GM10266 (cell line): ENCODE measurements at regions not wholly inside any gene's neighbourhood (a gene's known extent, or its start where the extent isn't known, plus 50 kb on each side); places are given as distances from the start of the nearest gene placed in this dataset.

Experiments used
- DNase-seq: peaks from one replicate; pipeline ENCODE4 v3.0.0; 2012; ENCODE audit errors: extremely low spot score
- TF ChIP-seq, protein P1 (sequence below): IDR thresholded peaks from 2 replicates; pipeline ENCODE4 v1.5.1; 2012; ENCODE audit warnings: mild to moderate bottlenecking, low read depth; ENCODE audit not compliant: control insufficient read depth, insufficient read depth; ENCODE audit errors: missing control alignments

DNA sequence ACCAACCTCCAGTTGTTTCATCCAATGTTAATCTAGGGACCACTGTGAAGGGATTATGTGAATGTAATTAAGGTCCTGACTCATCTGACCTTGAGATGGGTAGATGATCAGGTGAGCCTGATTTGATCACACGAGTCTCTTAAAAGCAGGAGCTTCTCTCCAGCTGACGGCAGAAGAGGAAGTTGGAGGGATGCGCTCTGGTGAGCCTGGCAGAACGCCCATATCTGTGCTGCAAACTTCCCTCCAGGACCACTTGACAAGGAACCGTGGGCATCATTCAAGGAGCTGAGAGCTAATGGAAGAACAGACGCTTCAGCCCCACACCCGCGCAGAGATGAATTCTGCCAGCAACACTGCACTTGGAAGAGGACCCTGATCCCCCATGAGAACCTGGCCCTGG lies 642.4 kb downstream of the TNS3 start:
- TF ChIP-seq, protein P1, sequence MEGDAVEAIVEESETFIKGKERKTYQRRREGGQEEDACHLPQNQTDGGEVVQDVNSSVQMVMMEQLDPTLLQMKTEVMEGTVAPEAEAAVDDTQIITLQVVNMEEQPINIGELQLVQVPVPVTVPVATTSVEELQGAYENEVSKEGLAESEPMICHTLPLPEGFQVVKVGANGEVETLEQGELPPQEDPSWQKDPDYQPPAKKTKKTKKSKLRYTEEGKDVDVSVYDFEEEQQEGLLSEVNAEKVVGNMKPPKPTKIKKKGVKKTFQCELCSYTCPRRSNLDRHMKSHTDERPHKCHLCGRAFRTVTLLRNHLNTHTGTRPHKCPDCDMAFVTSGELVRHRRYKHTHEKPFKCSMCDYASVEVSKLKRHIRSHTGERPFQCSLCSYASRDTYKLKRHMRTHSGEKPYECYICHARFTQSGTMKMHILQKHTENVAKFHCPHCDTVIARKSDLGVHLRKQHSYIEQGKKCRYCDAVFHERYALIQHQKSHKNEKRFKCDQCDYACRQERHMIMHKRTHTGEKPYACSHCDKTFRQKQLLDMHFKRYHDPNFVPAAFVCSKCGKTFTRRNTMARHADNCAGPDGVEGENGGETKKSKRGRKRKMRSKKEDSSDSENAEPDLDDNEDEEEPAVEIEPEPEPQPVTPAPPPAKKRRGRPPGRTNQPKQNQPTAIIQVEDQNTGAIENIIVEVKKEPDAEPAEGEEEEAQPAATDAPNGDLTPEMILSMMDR = no peak
- no peak for DNase-seq

DNA sequence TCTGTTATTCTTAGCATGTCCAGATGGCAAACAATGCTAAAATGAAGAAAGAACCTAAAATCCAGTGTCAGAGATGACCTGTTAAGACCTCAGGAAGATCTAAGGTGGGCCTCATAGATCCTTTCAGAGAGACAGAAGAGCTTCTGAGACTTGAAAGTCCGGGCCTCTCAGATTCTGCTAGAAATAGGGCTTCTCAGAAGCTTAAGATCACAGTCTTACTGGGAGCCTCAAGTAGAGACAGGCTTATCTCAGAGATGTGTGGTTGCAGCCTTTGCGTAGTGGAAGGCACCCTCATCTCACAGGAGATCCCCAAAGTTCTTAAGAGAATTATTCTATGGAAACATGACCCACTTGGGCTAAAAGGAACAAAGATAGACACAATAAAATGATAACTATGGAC lies 642.8 kb downstream of the TNS3 start:
- TF ChIP-seq, protein P1 = no peak
- DNase-seq = no peak

DNA sequence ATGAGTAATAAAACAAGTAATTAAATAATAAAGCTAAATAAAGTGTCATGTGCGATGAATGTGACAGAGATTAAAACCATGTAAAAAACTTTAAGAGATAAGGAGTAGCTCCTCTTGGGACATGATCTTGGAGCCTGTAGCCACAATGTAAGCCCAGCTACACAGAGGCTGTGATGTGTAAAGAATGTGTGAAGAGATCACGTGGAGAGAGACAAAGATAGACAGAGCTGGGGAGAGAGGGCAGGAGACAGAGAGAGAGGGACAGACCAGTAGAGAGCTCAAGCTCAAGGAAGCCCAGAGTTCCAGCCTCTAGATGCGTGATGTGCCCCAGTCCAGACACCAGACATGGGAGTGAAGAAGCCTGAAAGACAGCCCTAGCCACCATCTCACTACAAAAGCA lies 644.1 kb downstream of the TNS3 start:
- TF ChIP-seq, protein P1 = no peak
- no peak for DNase-seq

DNA sequence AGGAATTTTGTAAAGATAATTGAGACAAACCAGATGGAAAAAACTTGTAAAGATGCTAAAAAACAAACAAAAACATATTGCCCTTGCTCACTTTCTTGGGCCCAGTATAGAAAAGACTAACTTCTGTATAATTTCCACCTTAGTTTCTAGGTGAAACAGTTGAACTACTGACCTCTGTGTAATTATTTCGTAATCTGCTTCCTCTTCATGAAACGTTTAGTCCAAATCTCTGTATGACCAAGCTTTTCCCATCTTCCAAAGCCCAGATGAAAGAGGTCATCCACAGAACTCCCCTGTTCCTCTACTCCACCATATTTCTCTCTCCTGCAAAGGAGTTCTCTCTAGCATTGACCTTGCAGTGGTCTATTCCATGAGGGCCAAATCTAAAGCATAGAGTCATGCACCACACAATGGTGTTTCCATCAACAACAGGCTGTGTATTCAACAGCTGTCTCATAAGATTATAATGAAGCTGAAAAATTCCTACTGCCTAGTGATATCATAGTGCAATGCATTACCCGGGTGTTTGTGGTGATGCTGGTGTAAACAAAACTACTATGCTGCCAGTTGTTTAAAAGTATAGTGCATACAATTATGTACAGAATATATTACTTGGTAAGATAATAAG lies 647.6 kb downstream of the TNS3 start:
- TF ChIP-seq, protein P1 = no peak

DNA sequence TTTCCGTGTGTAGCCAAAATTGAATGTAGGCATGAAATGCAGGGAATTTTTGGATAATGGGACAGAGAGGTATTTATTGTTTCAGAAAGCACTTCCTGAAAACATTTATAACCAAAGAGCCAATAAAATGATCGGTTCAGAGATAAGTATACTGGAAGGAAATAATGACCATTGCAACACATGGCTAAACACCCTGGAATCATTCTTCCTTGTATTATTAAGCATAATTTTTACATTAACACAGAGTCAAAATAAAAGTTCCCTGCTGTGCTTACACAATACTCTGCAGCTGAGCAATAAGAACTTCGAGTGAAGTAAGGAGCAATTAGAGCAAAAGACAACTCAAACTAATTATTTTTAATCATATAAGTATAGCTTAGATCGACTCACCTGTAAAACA lies 648.3 kb downstream of the TNS3 start:
- DNase-seq = no peak
- TF ChIP-seq, protein P1 = no peak

More for the DNA sequence above, 647.6 kb downstream of the TNS3 start:
- no peak for DNase-seq

DNA sequence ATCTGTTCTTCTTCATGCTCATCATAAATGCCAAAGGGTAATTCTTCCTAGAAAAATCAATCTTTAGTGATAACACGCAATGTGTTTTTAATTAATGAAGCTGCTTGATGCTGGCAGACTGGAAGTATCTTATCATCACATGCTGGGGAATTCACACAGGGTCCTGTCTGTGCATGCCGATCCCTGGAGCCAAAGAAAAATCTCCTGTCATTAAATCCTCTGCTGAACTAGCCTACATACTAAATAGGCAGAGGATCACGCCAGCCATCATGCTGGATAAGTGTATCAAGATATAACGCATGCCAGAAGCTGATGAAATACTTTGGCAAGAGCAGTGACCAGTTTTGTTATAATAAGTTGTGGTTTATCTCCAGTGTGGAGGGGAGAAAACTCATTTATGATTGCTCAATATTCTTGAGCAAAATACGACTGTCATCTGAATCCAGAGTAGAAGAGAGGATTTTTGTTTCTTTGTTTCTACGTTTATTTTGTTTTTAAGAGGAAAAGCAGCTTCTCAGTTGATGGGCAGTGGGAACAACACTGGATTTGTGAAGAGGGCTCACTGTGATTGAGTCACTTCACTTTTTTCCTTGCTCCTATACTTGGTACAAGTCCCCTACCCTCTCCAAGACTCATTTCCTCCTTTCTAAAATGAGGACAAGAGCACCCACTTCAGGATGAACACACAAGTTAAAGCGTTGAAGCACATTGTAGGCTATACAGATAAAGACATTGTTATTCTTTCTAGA lies 649.1 kb downstream of the TNS3 start:
- DNase-seq = no peak
- TF ChIP-seq, protein P1 = no peak

DNA sequence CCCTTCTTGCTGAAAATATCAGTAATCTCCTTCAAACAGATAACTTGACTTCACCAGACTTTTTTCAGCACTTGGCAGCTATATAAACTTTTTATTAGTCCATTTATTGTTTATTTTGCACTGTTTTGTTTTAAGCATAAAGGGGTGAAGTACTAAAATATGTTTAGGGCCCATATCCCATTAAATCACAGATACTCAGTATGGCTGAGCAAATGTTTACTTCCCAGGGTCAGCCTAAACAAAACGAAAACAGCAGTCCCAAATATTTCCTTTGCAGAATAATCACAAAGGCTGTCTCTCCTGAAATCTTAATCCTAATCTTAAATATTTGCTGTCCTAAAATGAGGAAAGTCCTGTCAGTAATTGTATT lies 649.6 kb downstream of the TNS3 start:
- no peak for DNase-seq

More for the DNA sequence above, 649.6 kb downstream of the TNS3 start:
- TF ChIP-seq, protein P1 = no peak
